GM18505 (cell line): ENCODE measurements at regions not wholly inside any gene's neighbourhood (a gene's known extent, or its start where the extent isn't known, plus 50 kb on each side); places are given as distances from the start of the nearest gene placed in this dataset.

ENCODE experiments used
- ATAC-seq: cut with Tn5 transposase; IDR thresholded peaks from one replicate; pipeline ENCODE4 v1.9.1; 2021; ENCODE audit not compliant: unreplicated experiment
- POLR2A ChIP-seq: IDR thresholded peaks from 4 replicates; pipeline ENCODE4 v1.6.1; 2011; ENCODE audit warnings: borderline replicate concordance; ENCODE audit not compliant: insufficient read depth, insufficient read length; ENCODE audit errors: extremely low read depth

- no peak for TF ChIP-seq POLR2A
- ATAC-seq, result no peak
These were observed 792.7 kb downstream of the RNF144A start for GRCh38 chr2:7709907-7710306.

DNA sequence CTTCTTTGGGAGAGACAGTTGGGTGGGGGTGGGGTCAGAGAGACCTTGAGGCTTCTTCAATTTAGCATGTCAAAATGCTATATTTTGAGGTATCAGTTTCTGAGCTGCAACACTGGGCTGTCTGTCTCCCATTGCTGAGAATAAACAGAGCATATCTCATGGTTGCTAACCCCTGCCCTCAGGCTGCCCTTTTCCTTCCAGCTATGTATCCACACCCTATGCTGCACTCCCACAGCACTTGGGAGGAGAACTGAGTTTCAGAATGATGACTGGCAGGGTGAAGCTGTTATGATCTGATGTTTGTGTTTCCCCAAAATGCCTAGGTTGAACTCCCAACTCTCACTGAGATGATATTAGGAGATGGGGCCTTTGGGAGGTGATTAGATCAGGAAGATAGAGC, 794.0 kb downstream of the RNF144A start:
- no peak for ATAC-seq
- no peak for TF ChIP-seq POLR2A

DNA sequence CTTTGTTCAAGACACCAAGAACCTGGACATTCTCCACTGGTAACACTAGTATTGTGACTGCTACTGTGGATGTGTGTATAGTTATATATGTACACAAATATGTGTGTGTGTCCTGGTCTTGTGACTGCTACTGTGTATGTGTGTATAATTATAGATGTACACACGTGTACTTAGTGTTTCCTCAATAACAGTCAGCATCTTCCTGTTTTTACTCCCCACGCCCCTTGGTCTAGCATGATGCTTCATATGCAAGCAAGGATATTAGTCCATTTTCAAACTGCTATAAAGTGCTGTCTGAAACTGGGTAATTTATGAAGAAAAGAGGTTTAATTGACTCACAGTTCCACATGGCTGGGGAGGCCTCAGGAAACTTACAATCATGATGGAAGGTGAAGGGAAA, 802.7 kb downstream of the RNF144A start:
- TF ChIP-seq POLR2A, result no peak

DNA sequence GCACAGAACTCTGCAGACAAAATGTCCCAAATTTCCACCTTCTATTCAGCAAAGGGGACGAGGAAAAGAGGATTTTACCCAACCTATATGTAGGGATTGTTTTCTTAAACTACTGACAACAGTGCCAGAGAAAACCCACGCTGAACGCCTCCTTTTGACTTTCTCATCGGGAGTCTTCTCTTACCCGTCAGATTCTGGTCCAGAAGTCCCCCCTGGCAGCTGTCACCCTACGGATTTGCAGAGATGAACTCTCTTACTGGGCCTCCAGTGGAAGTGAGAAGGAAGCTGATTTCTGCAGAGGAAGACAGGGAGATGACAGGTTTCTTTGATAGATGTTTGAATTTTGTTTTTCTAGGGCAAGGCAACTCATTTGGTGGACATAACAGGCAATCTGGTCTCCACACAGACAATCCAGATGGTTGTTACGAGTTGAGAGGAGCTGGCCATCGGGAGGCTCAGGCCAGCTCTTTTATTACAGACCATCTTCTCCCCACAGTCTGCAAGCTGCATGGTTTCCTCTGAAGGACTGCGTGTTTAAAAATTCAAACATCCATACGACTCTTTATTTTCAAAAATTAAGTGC, 804.3 kb downstream of the RNF144A start:
- no peak for TF ChIP-seq POLR2A
- no peak for ATAC-seq

More for the DNA sequence above, 802.7 kb downstream of the RNF144A start:
- ATAC-seq, result no peak

DNA sequence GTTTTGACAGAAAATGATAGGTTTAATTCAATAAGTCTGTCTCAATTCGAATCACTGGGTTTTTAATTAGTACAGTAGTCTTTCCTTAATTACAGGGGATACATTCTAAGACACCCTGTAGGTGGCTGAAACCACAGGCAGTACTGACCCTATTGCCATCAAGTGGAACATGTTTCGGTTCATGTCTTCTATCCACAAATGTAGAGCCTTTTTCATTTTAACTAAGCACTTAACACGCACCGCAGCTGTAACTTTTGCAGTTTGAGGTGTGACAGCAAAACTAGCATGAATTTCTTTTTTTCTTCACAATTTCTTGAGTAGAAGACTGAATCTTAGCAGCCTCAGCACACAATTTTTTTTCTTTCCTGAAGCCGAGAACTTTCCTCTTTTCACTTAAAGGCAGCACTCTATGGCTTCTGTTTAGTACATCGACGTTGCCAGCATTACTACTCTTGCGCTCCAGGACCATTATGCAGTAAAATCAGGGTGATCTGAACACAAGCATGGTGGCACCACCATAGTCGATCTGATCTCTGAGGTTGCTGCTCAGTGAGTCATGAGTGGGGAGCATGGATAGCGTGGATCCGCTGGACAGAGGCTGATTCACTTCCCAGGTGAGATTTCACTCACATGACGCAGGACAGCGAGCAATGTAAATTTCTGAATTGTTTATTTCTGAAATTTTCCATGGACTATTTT, 805.1 kb downstream of the RNF144A start:
- no peak for TF ChIP-seq POLR2A
- ATAC-seq, result no peak

DNA sequence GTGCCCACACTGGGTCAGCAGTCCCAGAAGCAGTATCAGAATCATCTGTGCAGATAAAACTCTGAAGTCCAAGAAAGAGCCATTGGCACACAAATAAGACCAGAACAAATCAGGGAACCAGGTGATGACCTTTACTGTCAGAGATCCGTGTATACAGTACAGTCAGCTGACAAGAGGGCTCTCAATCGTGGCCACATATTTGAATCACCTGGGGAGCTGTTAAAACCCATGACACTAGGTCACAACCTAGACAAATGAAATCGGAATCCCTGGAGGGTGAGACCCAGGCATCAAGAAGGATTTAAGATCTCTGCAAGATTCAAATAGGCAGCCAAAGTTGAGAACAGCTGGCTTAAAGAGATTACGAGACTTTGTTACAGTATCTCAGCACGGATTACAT, 807.1 kb downstream of the RNF144A start:
- ATAC-seq, result no peak
- no peak for TF ChIP-seq POLR2A

GRCh38 chr2:7725171-7725849, 808.1 kb downstream of the RNF144A start:
- no peak for ATAC-seq
- TF ChIP-seq POLR2A, result no peak

- no peak for ATAC-seq
- TF ChIP-seq POLR2A, result no peak
These were observed 808.6 kb downstream of the RNF144A start for GRCh38 chr2:7725850-7726242.

- TF ChIP-seq POLR2A, result no peak
- no peak for ATAC-seq
These were observed 809.8 kb downstream of the RNF144A start for GRCh38 chr2:7726989-7727388.

GRCh38 chr2:7728388-7728787, 811.2 kb downstream of the RNF144A start:
- no peak for TF ChIP-seq POLR2A
- no peak for ATAC-seq

DNA sequence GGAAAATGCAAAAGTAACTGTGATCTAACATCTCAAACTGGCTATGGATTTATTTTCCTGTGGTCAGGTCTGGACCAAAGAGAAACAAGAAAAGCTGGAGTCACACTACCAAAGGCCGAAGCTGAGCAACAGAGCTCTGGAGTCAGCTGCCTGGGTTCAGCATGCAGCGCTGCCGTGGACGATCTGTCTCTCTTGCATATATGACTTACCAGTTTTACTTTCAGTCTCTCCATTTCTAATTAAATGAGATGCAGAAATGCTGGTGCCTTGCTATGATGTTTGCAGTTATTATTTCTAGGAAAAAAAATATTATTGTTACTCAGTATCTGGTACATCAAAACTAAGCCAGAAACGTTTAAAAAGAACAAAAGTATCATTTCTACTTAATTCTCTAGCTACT, 813.2 kb downstream of the RNF144A start:
- TF ChIP-seq POLR2A, result no peak
- ATAC-seq, result no peak

- no peak for TF ChIP-seq POLR2A
- no peak for ATAC-seq
These were observed 813.8 kb downstream of the RNF144A start for GRCh38 chr2:7730990-7731389.

GRCh38 chr2:7732497-7732896, 815.3 kb downstream of the RNF144A start:
- ATAC-seq, result no peak
- no peak for TF ChIP-seq POLR2A
